Fibroblast of the conjunctiva (primary cell): ENCODE measurements at regions not wholly inside any gene's neighbourhood (a gene's known extent, or its start where the extent isn't known, plus 50 kb on each side); places are given as distances from the start of the nearest gene placed in this dataset.
"Not testable (repeated sequence)": the region's sequence is repeated elsewhere in the genome, so short reads cannot be mapped to it uniquely, and the experiment has no call there.

Experiments used
- DNase-seq: peaks from one replicate; pipeline ENCODE4 v3.0.0-alpha.2; 2010; ENCODE audit warnings: low read depth

- DNase-seq = no peak
Measured at GRCh38 chr14:43541356-43541755, 965.7 kb downstream of the FSCB start.

- DNase-seq = no peak
Measured at GRCh38 chr14:43540948-43541347, 966.1 kb downstream of the FSCB start.

GRCh38 chr14:43539210-43539609 is 967.9 kb downstream of the FSCB start:
- no peak for DNase-seq

GRCh38 chr14:43535231-43535838 is 971.7 kb downstream of the FSCB start:
- no peak for DNase-seq

GRCh38 chr14:43532825-43533416 is 974.2 kb downstream of the FSCB start:
- no peak for DNase-seq

- DNase-seq = no peak
Measured at GRCh38 chr14:43528321-43528720, 978.8 kb downstream of the FSCB start.

GRCh38 chr14:43525658-43526057 is 981.4 kb downstream of the FSCB start:
- no peak for DNase-seq

- no peak for DNase-seq
Measured at GRCh38 chr14:43522901-43523300, 984.2 kb downstream of the FSCB start.

GRCh38 chr14:43522191-43522590 is 984.9 kb downstream of the FSCB start:
- DNase-seq = no peak

- no peak for DNase-seq
Measured at GRCh38 chr14:43503508-43503907, 1003.6 kb downstream of the FSCB start.

- not testable (repeated sequence) for DNase-seq
Measured at GRCh38 chr14:43492359-43492758, 1014.7 kb downstream of the FSCB start.

GRCh38 chr14:43483415-43483814 is 1023.7 kb downstream of the FSCB start:
- DNase-seq = no peak

- DNase-seq = no peak
Measured at GRCh38 chr14:43481864-43482263, 1025.2 kb downstream of the FSCB start.

GRCh38 chr14:43480976-43481375 is 1026.1 kb downstream of the FSCB start:
- no peak for DNase-seq

GRCh38 chr14:43479596-43480195 is 1027.4 kb downstream of the FSCB start:
- no peak for DNase-seq

- DNase-seq = no peak
Measured at GRCh38 chr14:43476822-43477221, 1030.3 kb downstream of the FSCB start.

GRCh38 chr14:43475757-43476156 is 1031.3 kb downstream of the FSCB start:
- DNase-seq = no peak

GRCh38 chr14:43471595-43471994 is 1035.5 kb downstream of the FSCB start:
- no peak for DNase-seq

GRCh38 chr14:43464968-43465367 is 1042.1 kb downstream of the FSCB start:
- DNase-seq = no peak

- no peak for DNase-seq
Measured at GRCh38 chr14:43449291-43449690, 1057.8 kb downstream of the FSCB start.

- DNase-seq = no peak
Measured at GRCh38 chr14:43438056-43438455, 1069.0 kb downstream of the FSCB start.

- DNase-seq = no peak
Measured at GRCh38 chr14:43418324-43418723, 1088.8 kb downstream of the FSCB start.

GRCh38 chr14:43413084-43413483 is 1094.0 kb downstream of the FSCB start:
- DNase-seq = no peak

- DNase-seq = peak; percentile 9
Measured at GRCh38 chr14:43411841-43412240, 1095.2 kb downstream of the FSCB start.
